ENCODE measurements at regions not wholly inside any gene's neighbourhood (a gene's known extent, or its start where the extent isn't known, plus 50 kb on each side); places are given as distances from the start of the nearest gene placed in this dataset.
A peak's percentile ranks its signal among the peaks of the same experiment; 100 is the strongest.

GRCh38 chr6:121839896-121840295 lies 404.4 kb downstream of the GJA1 start:
- ATAC-seq (ENCODE audit: low FRiP score) = no peak
- no peak for TF ChIP-seq CTCF (IDR thresholded peaks at IDR 0.05)
- no peak for DNase-seq (ENCODE audit: low spot score)

- no peak for ATAC-seq (ENCODE audit: low FRiP score)
- TF ChIP-seq CTCF (IDR thresholded peaks at IDR 0.05) = no peak
- DNase-seq (ENCODE audit: low spot score) = no peak
Measured at GRCh38 chr6:121844898-121845297, 409.5 kb downstream of the GJA1 start.

GRCh38 chr6:121847806-121848522 lies 412.5 kb downstream of the GJA1 start:
- no peak for ATAC-seq (ENCODE audit: low FRiP score)
- TF ChIP-seq CTCF (IDR thresholded peaks at IDR 0.05) = no peak

GRCh38 chr6:121848523-121849255 lies 413.2 kb downstream of the GJA1 start:
- no peak for ATAC-seq (ENCODE audit: low FRiP score)
- TF ChIP-seq CTCF (IDR thresholded peaks at IDR 0.05) = no peak
- no peak for DNase-seq (ENCODE audit: low spot score)

More at GRCh38 chr6:121847806-121848522, 412.5 kb downstream of the GJA1 start:
- DNase-seq (ENCODE audit: low spot score) = no peak

- DNase-seq (ENCODE audit: low spot score) (no peak), ATAC-seq (ENCODE audit: low FRiP score) (peak; percentile 74)
- TF ChIP-seq CTCF (IDR thresholded peaks at IDR 0.05) = no peak
Measured at GRCh38 chr6:121849477-121849876, 414.0 kb downstream of the GJA1 start.

GRCh38 chr6:121851056-121851455 lies 415.6 kb downstream of the GJA1 start:
- DNase-seq (ENCODE audit: low spot score) (no peak), ATAC-seq (ENCODE audit: low FRiP score) (peak; percentile 48)
- TF ChIP-seq CTCF (IDR thresholded peaks at IDR 0.05) = no peak

- no peak for TF ChIP-seq CTCF (IDR thresholded peaks at IDR 0.05)
- ATAC-seq (ENCODE audit: low FRiP score) = no peak
Measured at GRCh38 chr6:121853686-121854085, 418.2 kb downstream of the GJA1 start.

More at GRCh38 chr6:121853686-121854085, 418.2 kb downstream of the GJA1 start:
- DNase-seq (ENCODE audit: low spot score) = no peak

Data from omental fat pad (tissue), 3 donors.